CD4-positive, alpha-beta T cell treated with Interferon alpha-2 for 1 hour (primary cell): ENCODE measurements at regions not wholly inside any gene's neighbourhood (a gene's known extent, or its start where the extent isn't known, plus 50 kb on each side); places are given as distances from the start of the nearest gene placed in this dataset.

ENCODE experiments used
- DNase-seq, 2 donors: peaks; one replicate each; pipeline ENCODE4 v3.0.0-alpha.2; 2020 to 2022

DNA sequence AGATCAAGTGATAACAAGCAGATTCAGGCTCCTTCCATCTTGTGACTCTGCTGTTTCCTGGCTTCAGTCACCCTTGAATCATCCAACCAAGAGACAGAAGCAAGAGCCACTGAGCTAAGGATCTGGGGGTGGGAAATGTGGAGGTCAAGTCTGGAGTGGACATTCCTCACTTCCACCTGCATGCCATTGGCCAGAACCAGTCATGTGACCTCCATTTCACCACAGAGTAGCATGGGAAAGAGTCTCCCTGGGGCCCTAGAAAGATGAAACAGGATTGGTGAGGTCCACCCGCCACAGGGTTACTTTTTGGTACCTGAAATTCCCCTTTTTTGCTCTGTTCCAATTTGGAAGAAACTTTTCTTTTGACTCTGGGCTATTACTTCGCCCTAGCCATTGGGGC is 1006.0 kb upstream of the EEF2KMT start:
- DNase-seq: no peak

DNA sequence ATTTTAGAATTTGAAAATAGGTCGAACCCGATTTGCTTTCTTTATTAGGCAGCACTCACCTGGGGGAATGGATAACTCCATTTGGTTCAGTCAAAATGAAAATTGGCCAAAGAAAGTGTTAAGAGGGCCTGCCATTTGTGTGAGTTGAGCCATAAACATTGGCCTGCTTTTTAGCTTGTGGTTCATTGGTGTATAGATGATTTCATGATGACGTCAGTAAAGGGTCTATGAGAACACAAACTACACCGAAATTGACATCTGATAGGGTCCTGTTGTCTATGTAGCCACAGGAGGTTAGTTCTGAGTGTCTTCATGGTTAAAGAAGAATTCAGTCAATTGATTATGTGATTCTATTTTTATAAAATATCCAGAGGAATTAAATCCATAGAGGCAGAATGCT is 1001.5 kb upstream of the EEF2KMT start:
- DNase-seq: no peak

DNA sequence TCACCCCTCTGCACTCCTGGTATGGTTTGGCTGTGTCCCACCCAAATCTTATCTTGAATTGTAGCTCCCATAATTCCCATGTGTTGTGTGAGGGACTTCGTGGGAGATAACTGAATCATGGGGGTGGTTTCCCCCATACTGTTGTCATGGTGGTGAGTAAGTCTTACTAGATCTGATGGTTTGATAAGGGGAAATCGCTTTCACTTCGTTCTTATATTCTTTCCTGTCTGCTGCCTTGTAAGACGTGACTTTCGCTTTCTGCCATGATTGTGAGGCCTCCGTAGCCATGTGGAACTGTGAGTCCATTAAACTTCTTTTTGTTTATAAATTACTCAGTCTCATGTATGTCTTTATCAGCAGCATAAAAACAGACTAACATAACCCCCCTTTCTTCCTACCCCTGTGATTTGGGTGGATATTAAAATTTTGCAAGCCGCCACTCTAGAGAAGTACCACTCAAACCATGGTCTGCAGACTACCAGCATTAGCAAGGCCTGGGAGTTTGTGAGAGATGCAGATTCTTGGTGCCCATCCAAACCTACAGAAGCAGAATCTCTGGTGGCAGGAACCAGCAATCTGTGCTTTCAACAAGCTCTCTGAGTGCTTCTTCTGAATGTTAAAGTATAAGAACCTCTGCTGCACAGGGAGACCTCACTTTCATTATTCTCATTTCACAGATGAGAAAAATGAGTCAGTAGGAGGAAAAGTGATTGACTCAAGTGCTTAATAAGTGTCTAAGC is 999.5 kb upstream of the EEF2KMT start:
- DNase-seq: no peak

DNA sequence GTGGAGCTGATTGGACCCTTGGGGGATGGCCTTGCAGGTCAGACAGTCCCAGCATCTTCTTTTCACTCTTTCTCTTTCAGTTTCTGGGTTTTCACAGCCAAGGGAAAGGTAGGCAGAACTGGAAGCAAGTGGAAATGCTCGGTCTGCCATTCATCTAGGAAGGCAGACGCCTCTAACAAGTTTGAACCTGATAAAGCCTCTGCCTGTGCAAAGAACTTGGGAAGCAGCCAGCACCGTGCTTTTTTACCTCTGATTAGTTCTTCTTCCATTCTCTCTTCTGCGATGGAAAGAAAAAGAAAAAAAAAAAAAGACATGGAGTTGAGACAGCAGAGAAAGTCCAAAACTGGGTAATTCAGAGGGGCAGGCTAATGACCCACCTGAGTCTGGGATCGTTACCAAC is 997.8 kb upstream of the EEF2KMT start:
- no peak for DNase-seq

DNA sequence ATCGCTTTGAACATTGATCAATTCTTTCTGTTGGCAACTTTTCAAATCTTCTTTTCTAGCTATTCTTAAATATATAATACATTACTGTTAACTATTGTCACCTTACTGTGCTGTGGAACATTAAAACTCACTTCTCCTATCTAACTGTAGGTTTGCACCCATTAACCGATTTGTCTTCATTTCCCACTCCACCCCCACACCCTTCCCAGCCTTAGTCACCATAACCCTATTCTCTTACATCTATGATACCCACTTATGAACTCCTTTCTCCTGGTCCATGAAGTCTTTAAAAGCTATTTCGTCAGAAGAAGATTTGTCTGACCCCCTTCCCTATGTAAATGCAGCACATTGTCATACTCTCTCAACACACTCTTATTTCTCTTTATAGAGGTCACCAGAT is 993.4 kb upstream of the EEF2KMT start:
- DNase-seq: no peak

DNA sequence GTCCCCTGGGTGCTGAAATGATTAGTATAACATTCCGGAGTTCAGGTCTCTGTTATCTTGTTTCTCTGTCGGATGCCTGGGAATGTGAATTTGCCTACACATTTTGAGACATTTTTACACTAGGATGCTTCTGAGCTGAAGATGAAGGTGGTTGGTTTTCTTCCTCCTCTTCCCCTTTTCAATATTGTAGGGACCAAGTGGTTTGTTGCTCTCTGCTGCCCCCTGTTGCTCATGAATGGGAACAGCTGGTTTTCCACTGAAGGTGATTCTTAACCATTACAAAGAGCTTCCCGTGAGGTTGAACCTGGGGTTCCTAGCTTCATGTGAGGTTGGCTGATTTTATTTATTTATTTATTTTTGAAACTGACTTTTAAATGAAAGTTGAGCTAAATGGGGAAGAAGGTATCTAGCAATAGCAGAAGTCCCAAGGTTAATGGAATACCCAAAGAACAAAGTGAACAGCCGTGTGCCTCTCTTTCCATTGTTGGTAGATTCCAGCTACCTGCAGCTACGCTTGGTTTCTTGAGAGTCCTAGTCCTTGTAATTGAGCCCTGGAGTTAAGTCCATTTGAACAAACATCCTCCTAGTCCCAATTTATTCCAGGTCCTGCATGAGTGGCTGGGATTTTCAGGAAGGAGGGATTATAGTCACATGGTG is 983.9 kb upstream of the EEF2KMT start:
- DNase-seq: no peak

DNA sequence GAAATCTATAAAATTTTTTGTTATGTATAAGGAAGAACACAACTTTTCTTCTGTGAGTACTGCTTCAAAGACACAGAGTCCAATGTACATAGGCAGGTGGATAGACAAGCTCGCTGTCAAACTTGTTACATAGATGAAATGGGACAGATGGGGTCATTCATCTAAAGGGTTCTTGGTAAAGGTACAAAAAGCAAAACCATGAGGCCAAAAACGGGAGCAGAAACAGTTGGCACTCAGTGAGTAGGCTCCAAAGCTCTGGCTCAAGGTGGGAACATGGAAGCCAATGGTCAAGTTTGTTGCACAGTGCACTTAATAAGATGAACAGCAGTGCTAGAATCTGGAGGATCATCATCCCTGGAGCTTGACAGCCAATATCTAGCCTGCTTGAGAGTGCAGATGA is 979.0 kb upstream of the EEF2KMT start:
- DNase-seq: no peak

DNA sequence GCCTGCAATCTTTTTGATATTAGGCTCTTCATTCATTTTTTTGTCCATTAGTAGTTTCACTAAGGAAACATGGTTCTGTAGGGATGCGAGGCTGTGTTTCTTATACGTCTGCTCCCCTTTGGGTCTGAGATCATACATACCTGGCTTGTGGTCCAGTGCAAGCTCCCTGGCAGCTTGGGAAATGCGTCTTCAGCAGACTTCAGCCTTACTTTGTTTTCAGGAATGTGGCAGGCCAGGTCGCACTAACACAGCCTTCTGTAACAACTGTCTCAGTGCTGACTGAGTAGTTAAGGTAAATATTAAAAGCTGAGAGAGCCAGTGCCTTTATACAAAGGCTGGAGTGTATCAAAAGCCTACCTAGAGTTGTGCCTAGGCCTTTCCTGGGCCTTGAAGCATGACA is 970.5 kb upstream of the EEF2KMT start:
- DNase-seq: no peak

DNA sequence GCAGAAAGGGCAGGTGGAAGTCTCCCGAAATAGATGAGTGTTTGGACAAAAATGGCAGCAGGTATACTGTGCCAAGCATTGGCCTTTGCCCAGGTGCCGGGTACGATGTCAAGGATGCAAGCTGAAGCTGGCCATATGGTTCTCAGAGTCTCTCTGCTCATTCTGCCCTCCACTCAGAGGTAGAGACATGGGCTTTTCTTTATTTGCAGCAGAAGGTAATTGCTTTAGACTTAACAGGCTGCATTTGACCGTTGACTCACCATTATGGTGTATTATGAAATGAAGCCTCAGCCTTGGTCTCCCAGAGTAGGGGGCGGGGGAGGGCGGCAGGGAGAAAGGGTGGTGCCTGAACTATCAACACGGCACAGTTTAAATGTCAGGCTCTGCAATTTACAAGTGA is 969.1 kb upstream of the EEF2KMT start:
- no peak for DNase-seq

DNA sequence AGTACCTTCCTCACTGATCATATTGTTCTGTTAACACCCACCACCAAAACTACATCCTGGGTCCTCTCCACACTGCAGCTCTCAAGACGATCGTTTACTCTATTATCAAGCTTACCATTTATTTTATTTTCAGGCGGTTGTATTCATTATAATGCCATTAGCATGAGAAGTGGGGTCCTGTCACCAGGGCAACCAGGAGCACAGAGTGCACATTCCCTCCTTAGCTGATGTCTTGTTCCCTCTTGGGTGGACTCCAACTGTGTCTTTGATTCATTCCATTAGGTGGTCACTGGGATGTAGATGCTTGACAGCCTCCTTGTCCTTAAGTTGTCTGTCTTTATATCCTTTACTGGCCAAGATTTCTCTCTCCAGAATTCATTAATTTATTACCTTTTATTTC is 965.9 kb upstream of the EEF2KMT start:
- DNase-seq: no peak

DNA sequence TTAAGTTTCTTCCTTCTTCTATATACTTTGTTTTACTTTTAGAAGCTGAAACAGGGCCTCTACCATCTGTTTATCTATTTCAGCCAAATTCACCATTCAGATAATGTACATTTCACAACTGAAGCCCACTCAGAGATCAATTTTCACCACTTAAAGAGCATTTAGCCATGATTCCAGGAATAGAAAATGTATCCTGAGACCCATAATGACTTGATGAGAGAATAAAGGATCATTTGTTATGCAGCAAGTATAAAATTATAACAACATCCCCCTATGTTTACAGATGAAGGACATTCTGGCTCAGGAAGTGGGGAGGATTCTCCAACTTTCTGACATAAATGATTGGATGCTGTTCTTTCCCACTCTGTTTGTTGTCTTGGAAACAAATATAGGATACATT is 962.1 kb upstream of the EEF2KMT start:
- no peak for DNase-seq

DNA sequence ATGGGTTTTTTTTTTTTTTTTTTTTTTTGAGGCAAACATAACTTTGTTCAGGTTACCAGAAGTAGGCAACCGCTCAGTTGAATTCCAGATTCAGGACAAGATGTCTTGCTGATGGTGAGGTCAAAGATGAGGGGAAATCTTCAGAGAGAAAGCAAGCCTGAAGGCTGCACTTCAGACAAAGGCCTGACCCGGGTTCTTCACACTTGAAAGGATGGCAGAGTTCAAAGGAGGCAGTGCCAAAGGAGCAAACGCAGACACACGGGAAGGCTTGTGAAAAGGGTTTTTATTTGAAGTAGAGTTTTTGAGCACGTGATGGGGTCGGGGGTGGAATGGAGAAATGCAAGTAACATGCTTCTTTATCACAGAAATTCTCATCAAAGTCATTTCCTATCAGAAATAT is 960.2 kb upstream of the EEF2KMT start:
- DNase-seq: no peak

DNA sequence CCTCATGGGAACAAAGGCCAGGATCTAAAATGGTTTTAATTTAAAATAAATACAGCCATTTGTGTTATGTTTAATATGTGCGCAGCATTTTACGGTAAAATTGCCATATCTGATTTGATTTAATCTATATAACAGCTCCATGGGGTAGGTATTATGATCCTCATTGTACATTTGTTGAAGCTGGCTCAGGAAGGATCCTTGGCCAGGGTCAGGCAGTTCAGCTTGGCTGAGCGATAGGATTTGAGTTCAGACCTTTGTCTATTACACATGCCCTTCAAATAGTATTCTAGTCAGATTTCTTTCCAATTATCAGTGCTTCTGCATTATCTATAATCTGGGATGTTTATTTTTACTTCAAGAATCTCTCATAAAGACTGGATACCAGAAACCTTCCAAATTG is 950.4 kb upstream of the EEF2KMT start:
- no peak for DNase-seq

DNA sequence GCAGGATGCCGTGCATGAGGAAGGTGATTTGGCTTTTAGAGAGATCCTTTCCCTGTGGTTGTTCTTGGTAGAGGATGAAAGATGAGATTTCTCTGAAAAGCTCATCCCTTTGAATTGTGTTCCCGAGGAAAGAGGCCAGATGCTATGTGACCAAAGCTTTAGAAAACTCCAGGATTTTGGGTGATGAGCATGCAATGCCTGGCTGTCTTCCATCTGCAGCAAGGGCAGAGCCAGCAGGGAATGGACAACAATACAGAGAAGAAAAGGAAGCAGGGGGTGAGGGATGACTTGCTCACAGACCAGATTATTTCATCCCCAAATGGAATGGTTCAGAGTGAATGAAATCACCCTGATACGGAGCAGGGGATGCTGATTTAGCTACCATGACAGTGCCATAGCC is 949.7 kb upstream of the EEF2KMT start:
- DNase-seq: no peak

DNA sequence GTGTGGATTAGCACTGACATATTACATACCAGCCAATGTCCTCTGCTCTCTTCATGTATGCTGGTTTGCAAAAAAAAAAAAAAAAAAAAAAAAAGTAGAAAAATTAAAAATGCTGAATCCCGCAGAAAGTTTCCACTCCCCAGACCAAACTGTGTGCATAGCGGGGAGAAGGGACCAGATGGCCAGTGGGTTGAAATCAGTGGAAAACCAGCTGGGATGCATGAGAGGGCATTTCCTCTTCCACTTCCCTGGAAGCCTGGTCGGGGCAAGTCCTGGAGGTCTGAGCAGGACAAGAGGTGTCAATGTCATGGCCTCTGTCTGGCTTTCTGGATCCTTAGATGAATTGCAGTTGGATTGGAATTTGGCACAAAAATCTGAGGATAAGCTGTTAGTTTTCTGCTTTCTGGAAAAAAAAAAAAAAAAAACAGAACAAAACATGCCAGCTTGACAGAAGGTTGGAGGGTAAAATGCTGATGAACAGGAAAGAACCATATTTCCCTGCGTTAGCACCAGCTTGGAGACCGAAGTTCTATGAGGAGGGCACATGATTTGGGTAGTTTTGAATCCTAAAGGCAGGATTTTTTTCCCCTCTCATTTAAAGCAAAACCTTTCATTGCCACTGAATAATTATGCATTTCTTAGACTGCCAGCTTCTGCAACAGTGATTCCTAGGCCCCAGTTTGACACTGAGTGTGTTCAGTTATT is 941.5 kb upstream of the EEF2KMT start:
- DNase-seq: no peak

DNA sequence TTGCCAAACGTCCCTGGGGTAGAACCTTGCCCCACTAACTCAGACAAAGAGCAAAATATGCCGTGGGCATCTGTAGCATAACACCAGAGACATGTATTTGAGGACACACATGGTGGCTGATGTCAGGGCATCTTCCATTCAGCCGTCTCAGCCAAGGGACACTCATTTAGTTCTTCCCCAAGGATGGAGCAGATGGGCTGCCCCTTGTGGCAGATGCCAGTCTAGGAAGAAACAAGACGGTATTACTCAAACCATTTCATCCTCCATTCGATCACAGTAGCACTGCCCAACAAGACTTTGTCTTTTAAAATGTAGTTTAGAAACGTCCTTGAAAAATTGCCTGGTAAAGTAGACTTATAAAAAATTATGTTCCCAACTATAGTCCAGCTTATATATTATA is 937.6 kb upstream of the EEF2KMT start:
- DNase-seq: no peak

DNA sequence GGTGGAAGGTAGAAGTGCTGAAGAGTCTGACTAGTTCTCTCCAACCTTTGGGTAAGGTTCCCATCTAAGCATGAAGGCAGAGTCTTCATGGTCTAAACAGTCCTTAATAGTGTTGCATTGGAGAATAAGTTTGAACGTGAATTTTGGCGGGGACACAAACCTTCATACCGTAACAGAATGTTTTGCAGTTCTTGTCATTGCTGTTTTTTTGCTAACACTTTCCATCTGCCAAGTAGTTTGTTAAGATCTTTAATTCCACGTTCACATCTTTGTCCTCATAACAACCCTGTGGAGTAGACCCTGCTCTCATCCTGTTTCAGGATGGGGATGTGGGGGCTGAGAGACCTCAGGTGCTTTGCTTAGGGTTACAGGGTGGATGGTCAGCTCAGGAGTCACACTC is 936.9 kb upstream of the EEF2KMT start:
- no peak for DNase-seq

DNA sequence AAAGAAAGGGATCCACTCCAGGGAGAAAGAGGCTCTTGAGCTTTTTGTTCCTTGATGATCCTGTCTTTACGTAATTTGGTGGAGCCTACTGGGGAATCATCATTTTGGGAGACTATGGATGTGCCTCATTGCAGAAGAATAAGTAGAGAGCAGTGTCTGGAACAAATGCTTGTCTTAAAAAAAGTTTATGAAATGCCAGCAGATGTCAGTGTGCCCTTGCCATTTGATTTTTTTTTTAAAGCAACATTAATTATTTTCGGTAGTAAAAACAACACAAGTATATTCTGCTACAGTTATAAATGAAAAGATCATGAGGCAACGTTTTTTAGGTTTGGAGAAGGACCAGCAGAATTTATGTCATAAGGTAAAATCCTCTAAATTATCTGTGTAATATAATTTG is 934.8 kb upstream of the EEF2KMT start:
- DNase-seq: no peak

DNA sequence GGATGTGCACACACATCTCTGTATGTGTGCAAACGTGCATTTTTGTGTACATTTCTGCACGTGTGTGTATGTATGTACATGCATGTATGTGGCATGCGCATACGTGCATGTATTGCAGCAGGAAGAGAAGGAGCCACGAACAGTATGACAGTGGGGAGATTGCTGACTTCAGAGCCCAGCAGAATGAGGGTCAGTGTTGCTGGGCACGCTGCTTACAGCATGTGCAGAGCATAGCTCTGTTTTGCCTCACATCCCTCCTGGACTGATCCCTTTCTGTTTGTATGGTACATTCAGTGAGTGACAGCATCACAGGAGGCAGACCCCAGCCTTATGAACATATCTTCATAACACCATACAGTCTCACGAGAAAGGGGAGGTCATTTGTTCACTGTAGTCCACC is 934.0 kb upstream of the EEF2KMT start:
- DNase-seq: no peak

DNA sequence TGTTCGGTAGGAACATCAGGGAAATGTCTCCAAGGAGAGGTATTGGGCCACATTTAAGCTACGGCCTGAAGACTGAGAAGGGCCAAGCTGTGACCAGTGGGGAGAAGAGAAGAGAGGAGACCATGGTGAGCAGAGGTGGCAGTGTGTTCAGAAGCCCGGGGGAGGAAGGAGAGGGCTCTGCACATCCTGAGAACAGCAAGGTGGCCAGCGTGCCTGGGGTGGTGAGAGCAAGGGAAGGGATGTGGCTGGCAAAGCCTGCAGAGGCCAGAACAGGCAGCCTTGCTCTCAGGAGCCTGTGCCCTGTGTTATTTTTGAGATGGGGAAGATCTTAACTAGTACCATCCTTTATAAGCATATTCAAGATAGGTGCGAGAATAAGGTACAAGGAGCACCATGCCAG is 933.5 kb upstream of the EEF2KMT start:
- no peak for DNase-seq

DNA sequence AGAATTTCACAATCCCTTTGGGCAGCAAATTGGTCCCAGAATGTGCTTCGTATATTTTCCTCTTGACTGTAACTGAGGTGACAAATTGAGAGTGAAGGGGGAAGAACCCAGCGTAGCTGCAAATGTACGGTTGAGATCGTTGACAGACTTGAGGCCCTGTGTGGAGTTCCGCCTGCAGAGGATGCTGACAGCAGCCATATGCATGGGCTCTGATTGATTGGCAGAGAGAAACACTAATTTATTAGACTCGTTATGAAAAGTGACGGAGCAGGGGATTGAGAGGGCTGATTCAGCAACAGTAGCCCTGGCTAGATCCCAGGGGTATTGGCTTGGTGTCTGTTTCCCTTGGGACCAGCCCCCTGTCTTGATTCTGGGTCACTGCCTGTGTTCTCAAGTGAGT is 930.1 kb upstream of the EEF2KMT start:
- no peak for DNase-seq

DNA sequence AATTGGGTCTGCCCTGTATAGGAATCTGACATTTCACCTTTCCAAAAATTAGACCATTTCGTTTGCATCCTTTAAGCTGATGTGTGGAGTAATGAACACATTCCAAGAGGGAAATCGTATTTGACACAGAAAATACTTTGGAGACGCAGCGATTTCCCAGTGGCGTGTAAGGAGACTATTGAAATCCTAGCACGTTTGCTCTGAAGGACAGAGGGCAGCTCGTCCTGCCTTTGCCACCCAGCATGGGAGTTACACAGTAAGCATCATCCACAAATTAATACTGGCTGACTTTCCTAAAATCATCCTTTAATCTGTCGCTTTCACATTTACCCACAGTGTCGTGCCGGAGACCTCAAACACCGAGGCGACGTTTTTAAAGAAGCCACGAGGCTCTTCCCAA is 925.9 kb upstream of the EEF2KMT start:
- no peak for DNase-seq

DNA sequence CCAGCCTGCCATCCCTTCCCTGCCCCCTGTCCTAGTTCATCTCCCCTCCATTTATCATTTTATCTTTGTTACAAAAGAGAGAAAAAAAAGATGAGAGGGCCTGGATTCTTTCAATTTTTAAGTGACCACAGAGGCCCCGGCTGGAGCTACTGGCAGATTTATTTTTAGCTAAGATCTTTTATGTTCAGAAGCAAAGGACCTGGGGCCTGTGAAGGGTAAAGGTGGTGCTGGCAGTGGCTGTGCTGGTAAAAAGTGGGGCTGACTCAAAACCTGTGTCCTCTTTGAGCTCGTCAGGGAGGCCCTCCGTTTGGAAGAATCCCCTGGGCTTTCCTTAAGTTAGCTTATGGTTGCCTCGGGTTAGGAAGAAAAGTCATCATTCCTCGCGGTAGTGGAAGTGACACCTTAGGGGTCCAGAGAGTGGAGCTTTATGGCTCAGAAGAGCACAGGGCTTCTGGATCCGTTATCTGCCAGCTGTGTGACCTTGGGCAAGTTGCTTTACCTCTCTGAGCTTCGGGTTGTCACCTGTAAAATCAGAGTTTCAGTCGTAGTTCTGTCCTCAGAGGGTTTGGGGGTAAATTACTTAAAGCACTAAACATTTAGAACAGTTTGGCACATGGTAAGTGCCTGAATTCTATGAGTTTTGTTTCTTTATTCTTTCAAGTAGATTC is 923.8 kb upstream of the EEF2KMT start:
- DNase-seq: no peak
